ENCODE measurements at regions not wholly inside any gene's neighbourhood (a gene's known extent, or its start where the extent isn't known, plus 50 kb on each side); places are given as distances from the start of the nearest gene placed in this dataset.
"Not testable (repeated sequence)": the region's sequence is repeated elsewhere in the genome, so short reads cannot be mapped to it uniquely, and the experiment has no call there.

- no peak overlapping the region for H3K4me3 ChIP-seq (ENCODE audit: low read depth, low read length)
- in situ Hi-C loops (cut with HindIII; ENCODE audit: low sequenced_read_pairs) = no loop called here
- no peak for DNase-seq (ENCODE audit: low read depth)
- TF ChIP-seq CTCF (IDR thresholded peaks at IDR 0.05; ENCODE audit: low read depth, low read length, missing control alignments) = no peak
These were observed 125.4 kb downstream of the ANKRD18B start for GRCh38 chr9:33649463-33649862.

GRCh38 chr9:33651125-33651524, 127.1 kb downstream of the ANKRD18B start:
- in situ Hi-C loops (cut with HindIII; ENCODE audit: low sequenced_read_pairs) = no loop called here
- no peak for DNase-seq (ENCODE audit: low read depth)
- no peak overlapping the region for H3K4me3 ChIP-seq (ENCODE audit: low read depth, low read length)
- no peak for TF ChIP-seq CTCF (IDR thresholded peaks at IDR 0.05; ENCODE audit: low read depth, low read length, missing control alignments)

GRCh38 chr9:33659921-33660320, 135.4 kb upstream of the PRSS3 start:
- TF ChIP-seq CTCF (IDR thresholded peaks at IDR 0.05; ENCODE audit: low read depth, low read length, missing control alignments) = no peak
- H3K4me3 ChIP-seq (ENCODE audit: low read depth, low read length) = no peak overlapping the region
- in situ Hi-C loops (cut with HindIII; ENCODE audit: low sequenced_read_pairs) = no loop called here
- DNase-seq (ENCODE audit: low read depth) = no peak

- no peak for TF ChIP-seq CTCF (IDR thresholded peaks at IDR 0.05; ENCODE audit: low read depth, low read length, missing control alignments)
- in situ Hi-C loops (cut with HindIII; ENCODE audit: low sequenced_read_pairs) = no loop called here
- H3K4me3 ChIP-seq (ENCODE audit: low read depth, low read length) = no peak overlapping the region
- DNase-seq (ENCODE audit: low read depth) = no peak
These were observed 134.6 kb upstream of the PRSS3 start for GRCh38 chr9:33660772-33661171.

- DNase-seq (ENCODE audit: low read depth) = no peak
- in situ Hi-C loops (cut with HindIII; ENCODE audit: low sequenced_read_pairs) = no loop called here
- no peak for TF ChIP-seq CTCF (IDR thresholded peaks at IDR 0.05; ENCODE audit: low read depth, low read length, missing control alignments)
- H3K4me3 ChIP-seq (ENCODE audit: low read depth, low read length) = no peak overlapping the region
These were observed 134.2 kb upstream of the PRSS3 start for GRCh38 chr9:33661176-33661575.

GRCh38 chr9:33662871-33663270, 132.5 kb upstream of the PRSS3 start:
- in situ Hi-C loops (cut with HindIII; ENCODE audit: low sequenced_read_pairs) = no loop called here
- DNase-seq (ENCODE audit: low read depth) = no peak
- H3K4me3 ChIP-seq (ENCODE audit: low read depth, low read length) = no peak overlapping the region
- no peak for TF ChIP-seq CTCF (IDR thresholded peaks at IDR 0.05; ENCODE audit: low read depth, low read length, missing control alignments)

GRCh38 chr9:33676194-33676745, 119.1 kb upstream of the PRSS3 start:
- peak overlapping the region; percentile 45 for H3K4me3 ChIP-seq (ENCODE audit: low read depth, low read length)
- DNase-seq (ENCODE audit: low read depth); in situ Hi-C loops (cut with HindIII; ENCODE audit: low sequenced_read_pairs): not testable (repeated sequence)
